A549 (cell line): ENCODE measurements at regions not wholly inside any gene's neighbourhood (a gene's known extent, or its start where the extent isn't known, plus 50 kb on each side); places are given as distances from the start of the nearest gene placed in this dataset.

Experiments
- ATAC-seq, 2 experiments: fragments of 200-7000 bp in 1 of 2; fragments of >200 bp in 1 of 2; cut with Nextera tagmentation in 1 of 2; cut with Tn5 transposase in 1 of 2; 3 replicates each; pipeline versions ENCODE4 v1.8.0 to v1.9.1; 2018 to 2020; ENCODE audit warnings: mild to moderate bottlenecking in 1 of 2, moderate library complexity in 1 of 2
- CTCF ChIA-PET: fragments of 300-600 bp; sonication (Branson Sonifier 250); formaldehyde crosslinking; extraction: SDS; loops from one replicate; lab custom pipeline; 2021; ENCODE audit warnings: antibody characterized with exemption, inconsistent platforms; lab: Yijun Ruan, JAX
- POLR2A ChIA-PET: fragments of 350-600 bp; formaldehyde crosslinking; extraction: SDS; loops from one replicate; lab custom pipeline; 2021; ENCODE audit warnings: antibody characterized with exemption, inconsistent platforms; lab: Yijun Ruan, JAX
- DNase-seq, 2 experiments: peaks; one replicate each; pipeline versions ENCODE4 v3.0.0 to v3.0.0-alpha.2; 2011 to 2016; ENCODE audit warnings: low read depth in 1 of 2, low spot score in 1 of 2
- FAIRE-seq: peaks from 2 replicates; lab custom pipeline; 2011; peaks lifted over from hg19 to GRCh38; lab: Jason Lieb, UNC
- H3K27ac ChIP-seq, 2 experiments: fragments of >200 bp; sonication (Bioruptor Twin); formaldehyde crosslinking; 3 replicates each; pipeline ENCODE4 v1.5.1; 2016 to 2017
- H3K4me1 ChIP-seq: fragments of >200 bp; sonication (Bioruptor Twin); formaldehyde crosslinking; 3 replicates; pipeline ENCODE4 v1.6.1; 2016
- H3K4me2 ChIP-seq: fragments of >200 bp; sonication (Bioruptor Twin); formaldehyde crosslinking; 3 replicates; pipeline ENCODE4 v1.6.1; 2016
- H3K4me3 ChIP-seq: fragments of >200 bp; sonication (Bioruptor Twin); formaldehyde crosslinking; 3 replicates; pipeline ENCODE4 v1.5.1; 2016
- H3K9me3 ChIP-seq: fragments of >200 bp; sonication (Bioruptor Twin); formaldehyde crosslinking; 3 replicates; pipeline ENCODE4 v1.6.1; 2016
- CEBPB ChIP-seq, 2 experiments: fragments of >200 bp in 1 of 2; sonication (Bioruptor Twin) in 1 of 2; formaldehyde crosslinking in 1 of 2; IDR thresholded peaks; 2 replicates each; pipeline ENCODE4 v1.6.1; 2012 to 2016
- CHD4 ChIP-seq: fragments of 200-600 bp; sonication (generic); IDR thresholded peaks from 2 replicates; pipeline ENCODE4 v1.6.1; 2016; ENCODE audit warnings: antibody characterized with exemption, mild to moderate bottlenecking, borderline replicate concordance
- CTCF ChIP-seq: fragments of >200 bp; sonication (Bioruptor Twin); formaldehyde crosslinking; IDR thresholded peaks from 3 replicates; pipeline ENCODE4 v1.5.1; 2016
- EHF ChIP-seq: fragments of 250-450 bp; sonication (Bioruptor Pico); IDR thresholded peaks from 2 replicates; pipeline ENCODE4 v1.5.0; 2020; ENCODE audit warnings: mild to moderate bottlenecking
- EHMT2 ChIP-seq: fragments of 200-600 bp; sonication (generic); IDR thresholded peaks from 2 replicates; pipeline ENCODE4 v1.6.1; 2016; ENCODE audit warnings: antibody characterized with exemption, low read depth, mild to moderate bottlenecking, moderate library complexity
- EP300 ChIP-seq, 2 experiments: fragments of >200 bp; sonication (Bioruptor Twin); formaldehyde crosslinking; IDR thresholded peaks; 2 replicates in 1 of 2; 3 replicates in 1 of 2; pipeline ENCODE4 v1.6.1; 2016 to 2017
- ESRRA ChIP-seq: fragments of 150-350 bp; IDR thresholded peaks from 2 replicates; pipeline ENCODE4 v1.6.1; 2014; ENCODE audit warnings: mild to moderate bottlenecking, low read length, borderline replicate concordance
- FOSB ChIP-seq: fragments of 250-450 bp; sonication (Bioruptor Pico); IDR thresholded peaks from 2 replicates; pipeline ENCODE4 v1.5.0; 2020; ENCODE audit warnings: mild to moderate bottlenecking, moderate library complexity
- HDAC2 ChIP-seq: fragments of 200-600 bp; sonication (generic); IDR thresholded peaks from 2 replicates; pipeline ENCODE4 v1.6.1; 2016
- HES2 ChIP-seq: fragments of >200 bp; sonication (Bioruptor Twin); formaldehyde crosslinking; IDR thresholded peaks from 2 replicates; pipeline ENCODE4 v1.6.1; 2016
- HOXA7 ChIP-seq: fragments of 250-450 bp; sonication (Bioruptor Pico); IDR thresholded peaks from 2 replicates; pipeline ENCODE4 v1.5.0; 2020; ENCODE audit warnings: mild to moderate bottlenecking, moderate library complexity
- HOXB13 ChIP-seq: fragments of 250-450 bp; sonication (Bioruptor Pico); IDR thresholded peaks from 2 replicates; pipeline ENCODE4 v1.5.0; 2020; ENCODE audit warnings: low read depth, mild to moderate bottlenecking, moderate library complexity
- JUNB ChIP-seq: fragments of >200 bp; sonication (Bioruptor Twin); formaldehyde crosslinking; IDR thresholded peaks from 2 replicates; pipeline ENCODE4 v1.6.1; 2016
- MAFK ChIP-seq: fragments of 450-650 bp; IDR thresholded peaks from 2 replicates; pipeline ENCODE4 v1.6.1; 2014; ENCODE audit not compliant: partially characterized antibody
- MAZ ChIP-seq: fragments of 150-350 bp; IDR thresholded peaks from 2 replicates; pipeline ENCODE4 v1.6.1; 2014; ENCODE audit warnings: antibody characterized with exemption, low read depth, low read length, borderline replicate concordance
- NFE2L2 ChIP-seq: fragments of 150-350 bp; conservative IDR thresholded peaks from 2 replicates; pipeline ENCODE4 v1.6.1; 2014; ENCODE audit warnings: low read length
- PHF8 ChIP-seq: fragments of 200-600 bp; sonication (generic); IDR thresholded peaks from 2 replicates; pipeline ENCODE4 v1.6.1; 2016; ENCODE audit warnings: low read depth, mild to moderate bottlenecking, antibody characterized with exemption, moderate library complexity, borderline replicate concordance
- POLR2A ChIP-seq: IDR thresholded peaks from 2 replicates; pipeline ENCODE4 v1.6.1; 2012; ENCODE audit warnings: mild to moderate bottlenecking, low read length
- POLR2AphosphoS2 ChIP-seq: conservative IDR thresholded peaks from 2 replicates; pipeline ENCODE4 v1.6.1; 2012; ENCODE audit warnings: low read length, improper control_type of control experiment, inconsistent platforms
- RAD21 ChIP-seq, 2 experiments: fragments of >200 bp in 1 of 2; sonication (Bioruptor Twin) in 1 of 2; formaldehyde crosslinking in 1 of 2; IDR thresholded peaks in 1 of 2; conservative IDR thresholded peaks in 1 of 2; 2 replicates in 1 of 2; 3 replicates in 1 of 2; pipeline ENCODE4 v1.6.1; 2012 to 2018; ENCODE audit warnings: inconsistent platforms in 1 of 2
- RARB ChIP-seq: fragments of 250-450 bp; sonication (Bioruptor Pico); IDR thresholded peaks from 2 replicates; pipeline ENCODE4 v1.8.0; 2021; ENCODE audit warnings: mild to moderate bottlenecking, moderate library complexity
- RCOR1 ChIP-seq: fragments of 150-350 bp; IDR thresholded peaks from 2 replicates; pipeline ENCODE4 v1.6.1; 2014; ENCODE audit warnings: antibody characterized with exemption, low read length, low read depth
- REST ChIP-seq: fragments of 200-600 bp; sonication (generic); IDR thresholded peaks from 2 replicates; pipeline ENCODE4 v1.6.1; 2016; ENCODE audit warnings: antibody characterized with exemption, mild to moderate bottlenecking, moderate library complexity
- SMC3 ChIP-seq: fragments of >200 bp; sonication (Bioruptor Twin); formaldehyde crosslinking; IDR thresholded peaks from 3 replicates; pipeline ENCODE4 v1.6.1; 2018; ENCODE audit warnings: inconsistent platforms
- TFCP2L1 ChIP-seq: fragments of 250-450 bp; sonication (Bioruptor Pico); IDR thresholded peaks from 2 replicates; pipeline ENCODE4 v1.5.0; 2021; ENCODE audit warnings: mild to moderate bottlenecking
- TP53 ChIP-seq: fragments of 250-450 bp; sonication (Bioruptor Pico); IDR thresholded peaks from 2 replicates; pipeline ENCODE4 v1.5.0; 2021; ENCODE audit warnings: mild to moderate bottlenecking, moderate library complexity
- WGBS: methylation state at CpG from one replicate; pipeline ENCODE4 v1.1.6; 2017; ENCODE audit errors: missing lambda C conversion rate; 5-methylcytosine and 5-hydroxymethylcytosine counted together
- TF ChIP-seq, protein P1 (sequence below): fragments of 250-450 bp; sonication (Bioruptor Pico); IDR thresholded peaks from 2 replicates; pipeline ENCODE4 v1.5.0; 2021; ENCODE audit warnings: mild to moderate bottlenecking, moderate library complexity, borderline replicate concordance
- TF ChIP-seq, protein P2 (sequence below): fragments of 450-650 bp; IDR thresholded peaks from 2 replicates; pipeline ENCODE4 v1.6.1; 2014; ENCODE audit warnings: antibody characterized with exemption

- ATAC-seq, result no peak
- Histone ChIP-seq H3K4me1 (no peaks in the 10 kb centered on the region), H3K9me3 (no peaks in the 10 kb centered on the region), H3K27ac (no peak overlapping the region), H3K4me2 (no peak overlapping the region), H3K4me3 (no peak overlapping the region)
- 0% methylated on average over 1 of the region's 1 CpG for WGBS
- DNase-seq, result no peak
- ChIA-PET POLR2A (no interaction called here), CTCF (no interaction called here)
- TF ChIP-seq SMC3, result no peak
- TF ChIP-seq HDAC2, result no peak
- TF ChIP-seq PHF8, result no peak
- no peak for TF ChIP-seq HOXB13 (CRISPR knock-in tag)
- FAIRE-seq, result no peak
These were observed 552.7 kb upstream of the SLIT2 start for GRCh38 chr4:19698961-19699360.

- FAIRE-seq (no peak), DNase-seq (no peak), ATAC-seq (no peak)
- H3K27ac ChIP-seq, result no peak overlapping the region
- no peak for TF ChIP-seq RARB (CRISPR knock-in tag)
- no peak for TF ChIP-seq HES2
- TF ChIP-seq EHF (CRISPR knock-in tag), result no peak
- TF ChIP-seq POLR2A, result no peak
- TF ChIP-seq, protein P1, sequence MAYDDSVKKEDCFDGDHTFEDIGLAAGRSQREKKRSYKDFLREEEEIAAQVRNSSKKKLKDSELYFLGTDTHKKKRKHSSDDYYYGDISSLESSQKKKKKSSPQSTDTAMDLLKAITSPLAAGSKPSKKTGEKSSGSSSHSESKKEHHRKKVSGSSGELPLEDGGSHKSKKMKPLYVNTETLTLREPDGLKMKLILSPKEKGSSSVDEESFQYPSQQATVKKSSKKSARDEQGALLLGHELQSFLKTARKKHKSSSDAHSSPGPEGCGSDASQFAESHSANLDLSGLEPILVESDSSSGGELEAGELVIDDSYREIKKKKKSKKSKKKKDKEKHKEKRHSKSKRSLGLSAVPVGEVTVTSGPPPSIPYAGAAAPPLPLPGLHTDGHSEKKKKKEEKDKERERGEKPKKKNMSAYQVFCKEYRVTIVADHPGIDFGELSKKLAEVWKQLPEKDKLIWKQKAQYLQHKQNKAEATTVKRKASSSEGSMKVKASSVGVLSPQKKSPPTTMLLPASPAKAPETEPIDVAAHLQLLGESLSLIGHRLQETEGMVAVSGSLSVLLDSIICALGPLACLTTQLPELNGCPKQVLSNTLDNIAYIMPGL (CRISPR knock-in tag), result no peak
- no peak for TF ChIP-seq TP53 (CRISPR knock-in tag)
- TF ChIP-seq RCOR1, result no peak
- H3K4me2 ChIP-seq, result no peak overlapping the region
- H3K4me3 ChIP-seq, result no peak overlapping the region
- no peaks in the 10 kb centered on the region for H3K4me1 ChIP-seq
- POLR2A ChIA-PET, result no interaction called here
- CTCF ChIA-PET, result no interaction called here
- 55% methylated on average over 4 of the region's 4 CpGs for WGBS
- H3K9me3 ChIP-seq, result no peaks in the 10 kb centered on the region
These were observed 556.9 kb upstream of the SLIT2 start for GRCh38 chr4:19694812-19695211.

- H3K27ac ChIP-seq, result no peak overlapping the region
- ATAC-seq, result no peak
- ChIA-PET CTCF (no interaction called here), POLR2A (no interaction called here)
- H3K9me3 ChIP-seq, result no peaks in the 10 kb centered on the region
- no peak overlapping the region for H3K4me2 ChIP-seq
- 11% methylated on average over 4 of the region's 5 CpGs for WGBS
- H3K4me1 ChIP-seq, result no peaks in the 10 kb centered on the region
- no peak for DNase-seq
- no peak overlapping the region for H3K4me3 ChIP-seq
- no peak for FAIRE-seq
- TF ChIP-seq MAFK (no peak), RAD21 (conservative IDR thresholded peaks at IDR 0.05 in 1 of 2, IDR thresholded peaks at IDR 0.05 in 1 of 2) (no peak), EHMT2 (no peak), CHD4 (no peak), ESRRA (no peak), SMC3 (no peak), EP300 (IDR thresholded peaks at IDR 0.05) (no peak), POLR2AphosphoS2 (no peak), CTCF (no peak), REST (no peak), TFCP2L1 (CRISPR knock-in tag) (no peak), NFE2L2 (no peak), CEBPB (IDR thresholded peaks at IDR 0.05) (no peak), JUNB (no peak), FOSB (CRISPR knock-in tag) (no peak), HOXA7 (no peak), MAZ (no peak)
- TF ChIP-seq, protein P2, sequence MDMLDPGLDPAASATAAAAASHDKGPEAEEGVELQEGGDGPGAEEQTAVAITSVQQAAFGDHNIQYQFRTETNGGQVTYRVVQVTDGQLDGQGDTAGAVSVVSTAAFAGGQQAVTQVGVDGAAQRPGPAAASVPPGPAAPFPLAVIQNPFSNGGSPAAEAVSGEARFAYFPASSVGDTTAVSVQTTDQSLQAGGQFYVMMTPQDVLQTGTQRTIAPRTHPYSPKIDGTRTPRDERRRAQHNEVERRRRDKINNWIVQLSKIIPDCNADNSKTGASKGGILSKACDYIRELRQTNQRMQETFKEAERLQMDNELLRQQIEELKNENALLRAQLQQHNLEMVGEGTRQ, result no peak
These were observed 557.7 kb upstream of the SLIT2 start for GRCh38 chr4:19693936-19694570.
